ENCODE measurements at regions not wholly inside any gene's neighbourhood (a gene's known extent, or its start where the extent isn't known, plus 50 kb on each side); places are given as distances from the start of the nearest gene placed in this dataset.

- Histone ChIP-seq H2AFZ (ENCODE audit: low read length) (no peak overlapping the region), H3K9me3 (ENCODE audit: low read length) (no peaks in the 10 kb centered on the region), H3K4me1 (ENCODE audit: insufficient read depth, low read length) (no peaks in the 10 kb centered on the region), H3K27me3 (ENCODE audit: low read length) (peaks cover 4% of the 10 kb centered on the region), H3K79me2 (ENCODE audit: low read length) (no peaks in the 10 kb centered on the region), H3K4me2 (ENCODE audit: low read length) (no peak overlapping the region), H3K4me3 (ENCODE audit: low read length) (no peak overlapping the region), H3K9me2 (replicated peaks; ENCODE audit: low read length) (no peaks in the 10 kb centered on the region), H4K20me1 (ENCODE audit: low read length) (no peaks in the 10 kb centered on the region), H3K27ac (ENCODE audit: low read length) (no peak overlapping the region), H3K9ac (ENCODE audit: low read length) (no peak overlapping the region), H3K36me3 (ENCODE audit: low read depth, low read length) (no peaks in the 10 kb centered on the region), H3F3A (ENCODE audit: low read length, unreplicated experiment) (no peaks in the 10 kb centered on the region)
- CTCF ChIA-PET = no interaction called here
- POLR2A ChIA-PET (ENCODE audit: unreplicated experiment) = no interaction called here
- intact Hi-C loops (cut with micrococcal nuclease) = no loop called here
- TF ChIP-seq EZH2 (IDR thresholded peaks at IDR 0.05; ENCODE audit: low read length, unreplicated experiment) = no peak
- TF ChIP-seq EZH2phosphoT487 (IDR thresholded peaks at IDR 0.05; ENCODE audit: borderline replicate concordance, low read length) = no peak
- TF ChIP-seq CTCF (conservative IDR thresholded peaks at IDR 0.05; ENCODE audit: low read depth, low read length) = no peak
- no TSS peak for BruUV-seq (replicated peaks)
- DNase-seq (no peak), ATAC-seq (no peak)
Observed at GRCh38 chr1:58380345-58380744, 166.2 kb downstream of the OMA1 start.

- Histone ChIP-seq H3K9me3 (ENCODE audit: low read length) (no peaks in the 10 kb centered on the region), H3K9ac (ENCODE audit: low read length) (no peak overlapping the region), H3K4me3 (ENCODE audit: low read length) (no peak overlapping the region), H3K79me2 (ENCODE audit: low read length) (no peaks in the 10 kb centered on the region), H3K27me3 (ENCODE audit: low read length) (0 out of 2 replicates have a peak, but pooled peaks cover 5% of the 10 kb centered on the region), H3K4me1 (ENCODE audit: insufficient read depth, low read length) (no peaks in the 10 kb centered on the region), H3K36me3 (ENCODE audit: low read depth, low read length) (no peaks in the 10 kb centered on the region), H3F3A (ENCODE audit: low read length, unreplicated experiment) (no peaks in the 10 kb centered on the region), H3K27ac (ENCODE audit: low read length) (no peak overlapping the region), H3K9me2 (replicated peaks; ENCODE audit: low read length) (no peaks in the 10 kb centered on the region), H4K20me1 (ENCODE audit: low read length) (no peaks in the 10 kb centered on the region), H2AFZ (ENCODE audit: low read length) (no peak overlapping the region), H3K4me2 (ENCODE audit: low read length) (no peak overlapping the region)
- ChIA-PET CTCF (no interaction called here), POLR2A (ENCODE audit: unreplicated experiment) (no interaction called here)
- TF ChIP-seq EZH2phosphoT487 (IDR thresholded peaks at IDR 0.05; ENCODE audit: borderline replicate concordance, low read length) = no peak
- no peak for TF ChIP-seq CTCF (conservative IDR thresholded peaks at IDR 0.05; ENCODE audit: low read depth, low read length)
- no peak for TF ChIP-seq EZH2 (IDR thresholded peaks at IDR 0.05; ENCODE audit: low read length, unreplicated experiment)
- ATAC-seq = no peak
- intact Hi-C loops (cut with micrococcal nuclease) = no loop called here
- DNase-seq = no peak
- BruUV-seq (replicated peaks) = no TSS peak
Observed at GRCh38 chr1:58367217-58367616, 179.3 kb downstream of the OMA1 start.

- Histone ChIP-seq H2AFZ (ENCODE audit: low read length) (no peak overlapping the region), H3K36me3 (ENCODE audit: low read depth, low read length) (no peaks in the 10 kb centered on the region), H3K4me3 (ENCODE audit: low read length) (no peak overlapping the region), H3K9ac (ENCODE audit: low read length) (no peak overlapping the region), H3K9me3 (ENCODE audit: low read length) (no peaks in the 10 kb centered on the region), H3K27me3 (ENCODE audit: low read length) (0 out of 2 replicates have a peak, but pooled peaks cover 7% of the 10 kb centered on the region), H3K4me1 (ENCODE audit: insufficient read depth, low read length) (no peaks in the 10 kb centered on the region), H3K9me2 (replicated peaks; ENCODE audit: low read length) (no peaks in the 10 kb centered on the region), H3K27ac (ENCODE audit: low read length) (no peak overlapping the region), H3K4me2 (ENCODE audit: low read length) (no peak overlapping the region), H3K79me2 (ENCODE audit: low read length) (no peaks in the 10 kb centered on the region), H3F3A (ENCODE audit: low read length, unreplicated experiment) (no peaks in the 10 kb centered on the region), H4K20me1 (ENCODE audit: low read length) (no peaks in the 10 kb centered on the region)
- no peak for DNase-seq
- TF ChIP-seq EZH2 (IDR thresholded peaks at IDR 0.05; ENCODE audit: low read length, unreplicated experiment) = no peak
- TF ChIP-seq EZH2phosphoT487 (IDR thresholded peaks at IDR 0.05; ENCODE audit: borderline replicate concordance, low read length) = no peak
- TF ChIP-seq CTCF (conservative IDR thresholded peaks at IDR 0.05; ENCODE audit: low read depth, low read length) = no peak
- ChIA-PET CTCF (no interaction called here), POLR2A (ENCODE audit: unreplicated experiment) (no interaction called here)
- no peak for ATAC-seq
- intact Hi-C loops (cut with micrococcal nuclease) = no loop called here
- BruUV-seq (replicated peaks) = no TSS peak
Observed at GRCh38 chr1:58365328-58365727, 181.2 kb downstream of the OMA1 start.

All from PC-3 (cell line).